22Rv1 (cell line): ENCODE measurements at regions not wholly inside any gene's neighbourhood (a gene's known extent, or its start where the extent isn't known, plus 50 kb on each side); places are given as distances from the start of the nearest gene placed in this dataset.
"Not testable (repeated sequence)": the region's sequence is repeated elsewhere in the genome, so short reads cannot be mapped to it uniquely, and the experiment has no call there.

Experiments used
- H3K27ac ChIP-seq: fragments of 450-650 bp; 2 replicates; pipeline ENCODE4 v1.5.1; 2017
- ZFX ChIP-seq: fragments of 450-650 bp; IDR thresholded peaks from 2 replicates; pipeline ENCODE4 v1.6.1; 2017; ENCODE audit warnings: antibody characterized with exemption, borderline replicate concordance
- TF ChIP-seq, protein P1 (sequence below): fragments of 450-650 bp; IDR thresholded peaks from 2 replicates; pipeline ENCODE4 v1.5.1; 2017; ENCODE audit warnings: mild to moderate bottlenecking

DNA sequence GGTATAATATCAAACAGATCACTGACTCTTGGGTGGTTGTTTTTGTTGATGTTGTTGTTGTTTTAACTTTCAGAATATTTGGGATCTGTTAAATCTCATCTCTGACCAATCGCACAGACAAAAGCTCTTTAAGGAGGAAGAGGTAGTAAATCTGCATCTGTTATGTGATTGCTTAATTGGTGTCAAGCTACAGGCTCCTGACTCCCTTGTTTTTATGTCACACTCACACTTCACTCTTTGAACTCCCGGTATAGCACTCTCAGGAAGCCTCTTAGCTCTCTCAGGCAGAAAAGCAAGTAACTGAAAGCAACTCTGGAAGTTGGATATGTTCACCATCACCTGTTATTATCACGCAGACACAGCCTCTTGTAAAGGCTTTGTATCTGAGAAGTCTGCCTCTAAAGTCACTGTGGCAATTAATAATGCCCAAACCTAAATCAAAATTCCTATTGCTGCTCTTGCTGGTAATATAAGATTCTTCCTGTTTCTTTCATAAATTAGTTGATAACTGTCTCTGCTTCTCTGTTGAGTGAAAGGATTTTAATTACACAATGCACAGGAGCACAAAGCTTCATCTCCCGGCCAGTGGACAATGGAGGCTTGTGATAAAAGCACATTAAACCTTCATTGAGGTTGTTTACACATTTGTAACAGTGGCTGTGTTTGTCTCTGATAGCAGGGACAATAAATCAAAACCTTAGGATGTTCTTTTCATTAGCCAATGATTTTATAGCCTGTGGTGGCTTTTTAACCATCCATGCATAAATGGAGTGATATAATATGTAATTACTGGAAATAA is 576.7 kb downstream of the MFSD1 start:
- no peak overlapping the region for H3K27ac ChIP-seq
- no peak for TF ChIP-seq ZFX
- TF ChIP-seq, protein P1, sequence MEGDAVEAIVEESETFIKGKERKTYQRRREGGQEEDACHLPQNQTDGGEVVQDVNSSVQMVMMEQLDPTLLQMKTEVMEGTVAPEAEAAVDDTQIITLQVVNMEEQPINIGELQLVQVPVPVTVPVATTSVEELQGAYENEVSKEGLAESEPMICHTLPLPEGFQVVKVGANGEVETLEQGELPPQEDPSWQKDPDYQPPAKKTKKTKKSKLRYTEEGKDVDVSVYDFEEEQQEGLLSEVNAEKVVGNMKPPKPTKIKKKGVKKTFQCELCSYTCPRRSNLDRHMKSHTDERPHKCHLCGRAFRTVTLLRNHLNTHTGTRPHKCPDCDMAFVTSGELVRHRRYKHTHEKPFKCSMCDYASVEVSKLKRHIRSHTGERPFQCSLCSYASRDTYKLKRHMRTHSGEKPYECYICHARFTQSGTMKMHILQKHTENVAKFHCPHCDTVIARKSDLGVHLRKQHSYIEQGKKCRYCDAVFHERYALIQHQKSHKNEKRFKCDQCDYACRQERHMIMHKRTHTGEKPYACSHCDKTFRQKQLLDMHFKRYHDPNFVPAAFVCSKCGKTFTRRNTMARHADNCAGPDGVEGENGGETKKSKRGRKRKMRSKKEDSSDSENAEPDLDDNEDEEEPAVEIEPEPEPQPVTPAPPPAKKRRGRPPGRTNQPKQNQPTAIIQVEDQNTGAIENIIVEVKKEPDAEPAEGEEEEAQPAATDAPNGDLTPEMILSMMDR: no peak

DNA sequence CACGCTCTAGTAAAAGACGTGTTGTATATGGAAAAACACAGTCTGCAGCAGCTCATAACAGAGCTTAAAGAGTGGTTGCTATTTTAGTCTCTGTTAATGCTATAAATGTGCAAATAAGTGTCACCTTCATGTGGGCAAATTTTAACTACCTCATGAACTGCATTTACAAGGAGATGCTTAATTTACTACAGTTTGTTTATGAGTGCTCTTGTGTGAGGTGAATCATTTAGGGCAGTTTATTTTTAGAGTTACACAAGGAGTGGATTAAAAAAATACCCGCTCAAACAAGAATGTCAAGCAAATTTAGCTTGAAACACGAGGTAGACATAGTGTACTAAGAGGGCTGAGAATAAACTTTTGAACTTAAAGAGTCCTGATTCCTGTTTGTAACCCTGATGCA is 579.0 kb downstream of the MFSD1 start:
- no peak overlapping the region for H3K27ac ChIP-seq
- TF ChIP-seq, protein P1: no peak
- TF ChIP-seq ZFX: no peak

DNA sequence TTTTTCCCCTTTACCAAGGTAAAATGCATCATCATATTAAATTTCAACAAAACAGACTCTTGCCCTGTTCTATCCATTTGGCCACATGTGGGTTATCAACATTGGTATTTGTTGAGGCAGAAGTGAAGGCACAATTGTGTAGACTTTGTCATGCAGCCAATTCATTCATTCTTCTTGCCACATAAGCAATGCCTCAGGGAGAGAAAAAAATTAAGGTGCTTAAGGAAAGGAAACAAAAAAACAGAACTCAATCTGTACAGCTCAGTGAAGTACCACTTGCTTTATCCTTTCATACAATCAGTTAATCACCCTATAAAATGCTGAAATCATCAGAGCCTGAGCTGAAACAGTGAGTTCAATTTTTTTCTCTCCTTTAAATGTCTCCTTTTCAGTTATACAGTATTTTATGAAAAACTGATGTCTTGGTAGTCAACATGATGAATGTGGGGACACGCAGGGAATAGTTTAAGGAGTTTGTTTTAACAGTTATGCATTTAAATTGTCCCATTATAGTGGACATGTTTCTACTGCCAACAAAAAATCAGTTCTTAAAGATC is 588.9 kb downstream of the MFSD1 start:
- TF ChIP-seq, protein P1: no peak
- TF ChIP-seq ZFX: no peak
- H3K27ac ChIP-seq: no peak overlapping the region

DNA sequence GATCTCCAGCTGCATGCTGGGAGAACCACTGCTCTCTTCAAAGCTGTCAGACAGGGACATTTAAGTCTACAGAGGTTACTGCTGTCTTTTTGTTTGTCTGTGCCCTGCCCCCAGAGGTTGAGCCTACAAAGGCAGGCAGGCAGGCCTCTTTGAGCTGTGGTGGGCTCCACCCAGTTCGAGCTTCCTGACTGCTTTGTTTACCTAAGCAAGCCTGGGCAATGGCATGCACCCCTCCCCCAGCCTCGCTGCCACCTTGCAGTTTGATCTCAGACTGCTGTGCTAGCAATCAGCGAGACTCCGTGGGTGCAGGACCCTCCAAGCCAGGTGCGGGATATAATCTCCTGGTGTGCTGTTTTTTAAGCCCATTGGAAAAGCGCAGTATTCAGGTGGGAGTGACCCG is 591.0 kb upstream of the IL12A start:
- not testable (repeated sequence) for H3K27ac ChIP-seq

DNA sequence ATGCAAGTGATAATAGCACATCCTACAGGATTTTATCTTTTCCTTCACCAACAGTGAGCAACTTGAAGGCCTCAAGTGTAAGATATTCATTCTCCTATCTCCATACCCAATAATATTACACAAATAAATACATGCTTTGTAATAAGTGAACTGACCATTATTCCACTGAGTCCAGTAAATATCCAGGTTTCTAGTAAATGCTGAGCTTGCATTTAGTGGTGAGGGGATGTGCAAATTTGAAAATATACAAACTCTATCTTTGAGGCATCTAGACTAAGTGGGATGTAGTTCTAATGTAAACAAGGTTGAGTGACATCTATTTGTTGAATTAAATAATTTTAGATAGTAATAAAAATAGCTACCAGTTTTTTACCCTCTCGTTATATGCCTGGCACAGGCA is 587.6 kb upstream of the IL12A start:
- TF ChIP-seq, protein P1: no peak
- TF ChIP-seq ZFX: no peak
- H3K27ac ChIP-seq: no peak overlapping the region

DNA sequence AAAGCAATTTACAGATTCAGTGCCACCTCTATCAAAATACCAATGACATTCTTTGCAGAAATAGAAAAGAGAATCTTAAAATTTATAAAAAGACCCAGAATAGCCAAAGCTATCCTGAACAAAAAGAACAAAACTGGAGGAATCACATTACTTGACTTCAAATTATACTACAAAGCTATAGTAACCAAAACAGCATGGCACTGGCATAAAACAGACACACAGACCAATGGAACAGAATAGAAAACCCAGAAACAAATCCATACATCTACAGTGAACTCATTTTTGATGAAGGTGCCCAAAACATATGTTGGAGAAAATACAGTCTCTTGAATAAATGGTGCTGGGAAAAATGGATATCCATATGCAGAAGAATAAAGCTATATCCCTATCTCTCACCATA is 578.9 kb upstream of the IL12A start:
- H3K27ac ChIP-seq: not testable (repeated sequence)

DNA sequence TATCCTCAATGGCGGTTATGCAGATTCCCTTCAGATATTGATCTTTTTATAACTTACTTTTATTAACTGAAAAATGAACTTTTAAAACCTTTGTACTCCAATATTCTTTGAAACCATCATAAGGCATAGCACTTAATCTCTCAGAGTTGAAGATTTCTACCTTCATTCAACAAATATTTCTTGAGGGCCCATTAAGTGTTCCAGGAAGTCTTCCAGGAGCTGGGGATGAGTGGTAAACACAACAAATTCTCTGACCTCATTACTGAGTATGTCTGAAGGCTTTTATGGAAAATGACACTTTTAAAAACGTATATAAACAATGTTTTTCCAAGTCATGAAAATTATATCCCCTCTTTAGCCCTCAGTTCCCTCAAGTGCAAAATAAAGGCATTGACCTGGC is 575.3 kb upstream of the IL12A start:
- TF ChIP-seq ZFX: no peak
- TF ChIP-seq, protein P1: no peak
- no peak overlapping the region for H3K27ac ChIP-seq

DNA sequence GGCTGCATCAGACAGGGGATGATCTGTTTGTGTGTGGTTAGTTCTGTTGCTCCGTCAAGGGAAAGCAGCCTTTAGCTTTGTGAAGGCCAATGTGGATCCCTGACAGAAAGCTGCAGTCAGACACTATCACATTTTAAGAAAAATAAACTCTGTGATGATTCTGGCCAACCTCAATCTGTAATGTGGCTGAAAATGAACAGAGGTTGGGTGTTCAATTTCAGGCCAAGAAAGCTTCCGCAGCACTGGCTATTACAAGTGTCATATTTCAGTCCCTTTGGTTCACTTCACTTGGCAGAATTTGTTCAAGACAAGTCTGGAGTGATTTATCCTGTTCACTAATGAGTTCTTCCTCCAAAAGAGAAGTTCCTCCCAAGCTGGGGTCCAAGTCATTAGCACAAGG is 571.8 kb upstream of the IL12A start:
- no peak for TF ChIP-seq ZFX
- TF ChIP-seq, protein P1: no peak
- H3K27ac ChIP-seq: no peak overlapping the region
